Osteoblast (primary cell): ENCODE measurements at regions not wholly inside any gene's neighbourhood (a gene's known extent, or its start where the extent isn't known, plus 50 kb on each side); places are given as distances from the start of the nearest gene placed in this dataset.

Source experiments
- DNase-seq: peaks from one replicate; pipeline ENCODE4 v3.0.0; 2011; ENCODE audit warnings: low spot score, mixed read lengths; ENCODE audit not compliant: insufficient read length; ENCODE audit errors: missing footprints
- H2AFZ ChIP-seq: 2 replicates; pipeline ENCODE4 v1.6.0; 2011; ENCODE audit warnings: mild to moderate bottlenecking, low read length
- H3K27ac ChIP-seq: 2 replicates; pipeline ENCODE4 v1.5.1; 2011; ENCODE audit warnings: mild to moderate bottlenecking, low read depth, low read length, moderate library complexity
- H3K27me3 ChIP-seq: 2 replicates; pipeline ENCODE4 v1.6.0; 2012; ENCODE audit warnings: mild to moderate bottlenecking, control low read depth, inconsistent platforms, low read length, moderate library complexity; ENCODE audit not compliant: insufficient read depth
- H3K36me3 ChIP-seq: 2 replicates; pipeline ENCODE4 v1.5.1; 2011; ENCODE audit warnings: mild to moderate bottlenecking, low read length, control low read depth, moderate library complexity; ENCODE audit not compliant: insufficient read depth
- H3K4me1 ChIP-seq: 2 replicates; pipeline ENCODE4 v1.5.1; 2011; ENCODE audit warnings: mild to moderate bottlenecking, low read length, control low read depth, moderate library complexity; ENCODE audit not compliant: insufficient read depth
- H3K4me2 ChIP-seq: 2 replicates; pipeline ENCODE4 v1.6.0; 2011; ENCODE audit warnings: mild to moderate bottlenecking, low read length; ENCODE audit not compliant: insufficient read depth
- H3K4me3 ChIP-seq: fragments of 200-600 bp; sonication (generic); 3 replicates; pipeline ENCODE4 v1.5.1; 2012; ENCODE audit warnings: mild to moderate bottlenecking, low read length, inconsistent platforms; ENCODE audit not compliant: insufficient read depth
- H3K79me2 ChIP-seq: 2 replicates; pipeline ENCODE4 v1.6.0; 2012; ENCODE audit warnings: mild to moderate bottlenecking, low read length, control low read depth, inconsistent platforms; ENCODE audit not compliant: insufficient read depth
- H3K9me3 ChIP-seq: 2 replicates; pipeline ENCODE4 v1.5.1; 2011; ENCODE audit warnings: low read depth, low read length, control low read depth
- H4K20me1 ChIP-seq: 2 replicates; pipeline ENCODE4 v1.6.0; 2012; ENCODE audit warnings: mild to moderate bottlenecking, low read length, control low read depth; ENCODE audit not compliant: insufficient read depth
- TF ChIP-seq, protein P1 (sequence below): IDR thresholded peaks from 2 replicates; pipeline ENCODE4 v1.5.1; 2011; ENCODE audit warnings: mild to moderate bottlenecking, low read depth, low read length, moderate library complexity; ENCODE audit errors: extremely low read depth

GRCh38 chr5:5026409-5026785, 113.7 kb upstream of the ADAMTS16 start:
- Histone ChIP-seq H3K4me1 (no peaks in the 10 kb centered on the region), H3K36me3 (no peaks in the 10 kb centered on the region), H4K20me1 (no peaks in the 10 kb centered on the region), H3K27me3 (no peaks in the 10 kb centered on the region), H3K4me2 (no peak overlapping the region), H3K27ac (no peak overlapping the region), H3K4me3 (no peak overlapping the region), H3K79me2 (no peaks in the 10 kb centered on the region), H2AFZ (no peak overlapping the region), H3K9me3 (no peaks in the 10 kb centered on the region)
- TF ChIP-seq, protein P1, sequence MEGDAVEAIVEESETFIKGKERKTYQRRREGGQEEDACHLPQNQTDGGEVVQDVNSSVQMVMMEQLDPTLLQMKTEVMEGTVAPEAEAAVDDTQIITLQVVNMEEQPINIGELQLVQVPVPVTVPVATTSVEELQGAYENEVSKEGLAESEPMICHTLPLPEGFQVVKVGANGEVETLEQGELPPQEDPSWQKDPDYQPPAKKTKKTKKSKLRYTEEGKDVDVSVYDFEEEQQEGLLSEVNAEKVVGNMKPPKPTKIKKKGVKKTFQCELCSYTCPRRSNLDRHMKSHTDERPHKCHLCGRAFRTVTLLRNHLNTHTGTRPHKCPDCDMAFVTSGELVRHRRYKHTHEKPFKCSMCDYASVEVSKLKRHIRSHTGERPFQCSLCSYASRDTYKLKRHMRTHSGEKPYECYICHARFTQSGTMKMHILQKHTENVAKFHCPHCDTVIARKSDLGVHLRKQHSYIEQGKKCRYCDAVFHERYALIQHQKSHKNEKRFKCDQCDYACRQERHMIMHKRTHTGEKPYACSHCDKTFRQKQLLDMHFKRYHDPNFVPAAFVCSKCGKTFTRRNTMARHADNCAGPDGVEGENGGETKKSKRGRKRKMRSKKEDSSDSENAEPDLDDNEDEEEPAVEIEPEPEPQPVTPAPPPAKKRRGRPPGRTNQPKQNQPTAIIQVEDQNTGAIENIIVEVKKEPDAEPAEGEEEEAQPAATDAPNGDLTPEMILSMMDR = no peak
- no peak for DNase-seq

DNA sequence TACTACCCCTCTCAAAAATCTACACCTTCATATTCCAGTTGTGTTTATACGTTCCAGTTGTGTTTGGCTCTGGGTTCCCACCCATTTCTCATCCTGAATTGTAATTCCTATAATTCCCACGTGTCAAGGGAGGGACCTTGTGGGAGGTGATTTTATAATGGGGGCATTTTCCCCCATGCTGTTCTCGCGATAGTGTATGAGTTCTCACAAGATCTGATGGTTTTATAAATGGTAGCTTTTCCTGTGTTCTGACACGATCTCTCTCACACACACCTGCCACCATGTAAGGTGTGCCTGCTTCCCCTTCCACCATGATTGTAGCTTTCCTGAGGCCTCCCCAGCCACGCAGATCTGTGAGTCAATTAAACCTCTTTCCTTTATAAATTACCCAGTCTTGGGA, 108.5 kb upstream of the ADAMTS16 start:
- H3K4me2 ChIP-seq = no peak overlapping the region
- H3K36me3 ChIP-seq = no peaks in the 10 kb centered on the region
- H3K27ac ChIP-seq = no peak overlapping the region
- no peak overlapping the region for H3K4me3 ChIP-seq
- H3K4me1 ChIP-seq = no peaks in the 10 kb centered on the region
- DNase-seq = no peak
- TF ChIP-seq, protein P1 = no peak
- no peak overlapping the region for H2AFZ ChIP-seq
- H3K9me3 ChIP-seq = no peaks in the 10 kb centered on the region
- no peaks in the 10 kb centered on the region for H4K20me1 ChIP-seq
- no peaks in the 10 kb centered on the region for H3K79me2 ChIP-seq
- no peaks in the 10 kb centered on the region for H3K27me3 ChIP-seq

GRCh38 chr5:5037674-5038073, 102.5 kb upstream of the ADAMTS16 start:
- H3K27me3 ChIP-seq = no peaks in the 10 kb centered on the region

DNA sequence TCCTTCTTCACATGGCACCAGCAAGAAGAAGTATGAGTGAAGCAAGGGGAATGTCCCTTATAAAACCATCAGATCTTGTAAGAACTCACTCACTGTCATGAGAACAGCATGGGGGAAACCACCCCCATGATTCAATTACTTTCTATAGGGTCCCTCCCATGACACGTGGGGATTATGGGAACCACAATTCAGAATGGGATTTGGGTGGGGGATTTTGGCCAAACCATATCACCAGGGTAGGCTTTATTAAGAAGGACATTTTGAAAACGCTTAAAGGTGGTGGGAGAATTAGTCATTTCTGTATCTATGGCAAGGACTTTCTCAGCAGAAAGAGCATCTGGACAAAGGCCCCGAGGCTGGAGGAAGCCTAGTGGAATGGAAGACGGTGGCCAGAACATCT, 100.2 kb upstream of the ADAMTS16 start:
- no peaks in the 10 kb centered on the region for H3K9me3 ChIP-seq
- no peaks in the 10 kb centered on the region for H3K27me3 ChIP-seq
- DNase-seq = no peak
- TF ChIP-seq, protein P1 = no peak
- no peaks in the 10 kb centered on the region for H3K36me3 ChIP-seq
- no peaks in the 10 kb centered on the region for H3K79me2 ChIP-seq
- H2AFZ ChIP-seq = no peak overlapping the region
- no peak overlapping the region for H3K27ac ChIP-seq
- H3K4me1 ChIP-seq = no peaks in the 10 kb centered on the region
- no peak overlapping the region for H3K4me3 ChIP-seq
- no peaks in the 10 kb centered on the region for H4K20me1 ChIP-seq
- no peak overlapping the region for H3K4me2 ChIP-seq

More at GRCh38 chr5:5037674-5038073, 102.5 kb upstream of the ADAMTS16 start:
- Histone ChIP-seq H3K4me1 (no peaks in the 10 kb centered on the region), H3K27ac (no peak overlapping the region), H2AFZ (no peak overlapping the region), H4K20me1 (no peaks in the 10 kb centered on the region), H3K4me3 (no peak overlapping the region), H3K79me2 (no peaks in the 10 kb centered on the region), H3K9me3 (no peaks in the 10 kb centered on the region), H3K4me2 (no peak overlapping the region), H3K36me3 (no peaks in the 10 kb centered on the region)
- no peak for DNase-seq
- TF ChIP-seq, protein P1 = no peak
